Stromal cell of bone marrow (primary cell): ENCODE measurements at regions not wholly inside any gene's neighbourhood (a gene's known extent, or its start where the extent isn't known, plus 50 kb on each side); places are given as distances from the start of the nearest gene placed in this dataset.
A peak's percentile ranks its signal among the peaks of the same experiment; 100 is the strongest.

Experiments
- DNase-seq: peaks from one replicate; pipeline ENCODE4 v3.0.0-alpha.2; 2012; ENCODE audit warnings: low read depth

DNA sequence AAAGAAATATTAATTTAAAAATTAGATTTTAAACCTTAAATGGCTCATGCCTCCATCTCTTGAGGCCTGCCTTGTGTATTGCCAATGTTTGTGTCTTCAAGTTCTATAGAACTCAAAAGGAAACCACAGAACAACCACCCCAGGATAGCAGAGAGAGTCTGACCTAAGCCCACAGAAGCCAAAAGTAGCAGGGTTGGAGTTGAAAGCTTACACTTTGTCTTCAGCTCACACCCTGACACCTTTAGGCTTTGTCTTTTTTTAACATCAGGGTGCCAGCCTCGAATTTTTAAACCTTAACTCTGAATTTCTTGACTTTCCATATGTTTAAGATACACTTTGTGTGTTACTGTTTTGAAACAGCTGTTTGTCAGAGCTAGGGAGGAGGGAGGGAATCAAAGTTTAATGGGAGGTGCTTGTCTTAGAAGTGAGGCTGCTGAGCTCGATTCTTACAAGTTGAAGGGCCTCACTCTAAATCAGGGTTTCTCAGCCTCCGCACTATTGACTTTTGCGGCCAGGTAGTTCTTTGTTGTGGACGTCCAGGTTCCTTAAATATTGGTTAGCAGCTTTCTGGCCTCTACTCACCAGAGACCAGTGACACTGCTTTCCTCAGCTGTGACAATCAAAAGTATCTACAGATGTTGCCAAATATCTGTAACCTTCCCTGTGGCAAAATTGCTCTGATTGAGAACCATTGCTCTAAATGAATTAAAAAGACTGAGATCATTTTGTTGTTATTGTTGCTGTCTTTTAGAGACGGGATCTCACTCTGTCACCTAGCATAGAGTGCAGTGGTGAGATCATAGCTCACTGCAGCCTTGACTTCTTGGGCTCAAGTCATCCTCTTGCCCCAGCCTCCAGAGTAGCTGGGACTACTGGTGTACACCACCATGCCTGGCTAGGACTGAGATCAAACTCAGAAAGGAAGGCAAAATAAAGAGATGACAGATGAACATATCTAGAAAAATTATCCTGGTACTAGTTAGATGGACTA, 139.2 kb upstream of the EOMES start:
- no peak for DNase-seq

DNA sequence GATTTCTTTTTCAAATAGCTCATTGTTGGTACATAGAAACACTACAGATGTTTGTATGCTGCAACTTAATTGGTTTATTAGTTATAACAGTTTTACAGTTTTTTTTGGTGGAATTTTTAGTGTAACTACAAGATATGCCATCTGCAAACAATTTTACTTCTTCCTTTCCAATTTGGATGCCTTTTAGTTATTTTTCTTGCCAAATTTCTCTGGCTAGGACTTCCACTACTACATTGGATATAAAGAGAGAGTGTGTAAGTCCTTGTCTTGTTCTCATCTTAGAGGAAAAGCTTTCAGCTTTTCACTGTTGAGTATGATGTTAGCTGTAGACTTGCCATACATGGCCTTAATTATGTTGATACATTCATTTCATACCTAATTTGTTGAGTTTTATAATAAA, 143.6 kb upstream of the EOMES start:
- DNase-seq, result no peak

DNA sequence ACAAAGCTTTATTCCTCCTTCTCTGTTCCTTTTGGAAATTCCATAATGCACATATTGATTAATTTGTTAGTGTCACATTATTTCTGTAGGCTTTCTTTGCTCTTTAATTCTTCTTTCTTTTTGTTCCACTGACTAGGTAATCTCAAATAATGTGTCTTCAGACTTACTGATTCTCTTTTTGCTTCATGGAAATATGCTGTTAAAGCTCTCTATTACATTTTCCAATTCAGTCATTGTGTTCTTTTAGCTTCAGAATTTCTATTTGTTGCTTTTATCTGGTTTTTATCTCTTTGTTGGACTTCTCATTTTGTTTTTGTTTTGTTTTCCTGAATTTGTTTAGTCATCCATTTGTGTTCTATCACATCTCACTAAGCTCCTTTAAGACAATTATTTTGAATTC, 147.0 kb upstream of the EOMES start:
- DNase-seq, result no peak

DNA sequence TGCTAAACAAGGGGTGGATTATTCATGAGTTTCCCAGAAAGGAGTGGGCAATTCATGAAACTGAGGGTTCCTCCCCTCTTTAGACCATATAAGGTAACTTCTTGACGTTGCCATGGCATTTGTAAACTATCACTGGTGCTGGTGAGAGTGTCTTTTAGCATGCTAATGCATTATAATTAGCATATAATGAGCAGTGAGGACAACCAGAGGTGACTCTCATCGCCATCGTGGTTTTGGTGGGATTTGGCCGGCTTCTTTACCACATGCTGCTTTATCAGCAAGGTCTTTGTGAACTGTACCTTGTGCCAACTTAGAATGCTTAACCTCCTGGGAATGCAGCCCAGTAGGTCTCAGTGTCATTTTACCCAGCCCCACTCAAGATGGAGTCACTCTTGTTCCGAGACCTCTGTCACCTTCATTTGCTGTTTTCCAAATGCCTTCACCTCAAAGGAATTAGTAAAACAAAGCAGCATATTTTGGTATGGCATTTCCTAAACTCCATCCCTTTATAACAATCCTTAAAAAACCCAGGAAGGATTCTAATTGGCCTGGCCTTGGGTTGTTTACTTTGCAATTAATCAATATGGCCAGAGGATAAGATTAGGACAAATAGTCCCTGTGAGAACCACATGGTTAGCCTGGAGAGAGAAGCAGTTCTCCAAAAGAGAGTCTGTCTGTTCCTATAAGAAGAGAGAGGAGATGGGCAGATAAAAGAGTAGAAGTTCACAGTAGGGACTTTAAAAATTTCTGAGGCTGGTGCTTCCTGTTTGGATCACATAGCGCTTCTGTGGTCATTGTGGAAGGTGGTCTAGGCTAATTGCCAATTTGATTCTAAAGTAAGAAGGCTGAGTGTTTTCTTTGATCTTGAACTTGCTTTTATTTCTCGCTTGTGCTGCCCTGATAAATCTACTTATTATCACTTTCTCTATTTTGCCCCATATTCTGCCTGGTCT, 155.2 kb upstream of the EOMES start:
- no peak for DNase-seq

DNA sequence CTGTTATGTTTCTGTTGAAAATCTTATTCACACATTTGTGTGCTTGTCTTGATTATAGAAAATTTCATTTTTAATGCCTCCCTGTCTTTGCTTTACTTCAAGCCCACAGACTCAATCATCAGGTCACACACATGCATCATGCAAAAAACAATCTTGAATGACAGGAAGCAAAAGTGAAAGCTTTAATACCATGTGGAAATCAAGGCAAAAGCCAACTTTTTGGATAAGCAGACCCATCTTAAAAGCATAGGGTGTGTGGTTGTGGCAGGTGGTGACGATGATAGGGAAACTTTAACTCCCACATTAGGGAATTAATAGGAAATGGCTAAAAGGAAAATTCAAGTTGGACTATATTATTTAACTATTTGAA, 155.9 kb upstream of the EOMES start:
- no peak for DNase-seq

DNA sequence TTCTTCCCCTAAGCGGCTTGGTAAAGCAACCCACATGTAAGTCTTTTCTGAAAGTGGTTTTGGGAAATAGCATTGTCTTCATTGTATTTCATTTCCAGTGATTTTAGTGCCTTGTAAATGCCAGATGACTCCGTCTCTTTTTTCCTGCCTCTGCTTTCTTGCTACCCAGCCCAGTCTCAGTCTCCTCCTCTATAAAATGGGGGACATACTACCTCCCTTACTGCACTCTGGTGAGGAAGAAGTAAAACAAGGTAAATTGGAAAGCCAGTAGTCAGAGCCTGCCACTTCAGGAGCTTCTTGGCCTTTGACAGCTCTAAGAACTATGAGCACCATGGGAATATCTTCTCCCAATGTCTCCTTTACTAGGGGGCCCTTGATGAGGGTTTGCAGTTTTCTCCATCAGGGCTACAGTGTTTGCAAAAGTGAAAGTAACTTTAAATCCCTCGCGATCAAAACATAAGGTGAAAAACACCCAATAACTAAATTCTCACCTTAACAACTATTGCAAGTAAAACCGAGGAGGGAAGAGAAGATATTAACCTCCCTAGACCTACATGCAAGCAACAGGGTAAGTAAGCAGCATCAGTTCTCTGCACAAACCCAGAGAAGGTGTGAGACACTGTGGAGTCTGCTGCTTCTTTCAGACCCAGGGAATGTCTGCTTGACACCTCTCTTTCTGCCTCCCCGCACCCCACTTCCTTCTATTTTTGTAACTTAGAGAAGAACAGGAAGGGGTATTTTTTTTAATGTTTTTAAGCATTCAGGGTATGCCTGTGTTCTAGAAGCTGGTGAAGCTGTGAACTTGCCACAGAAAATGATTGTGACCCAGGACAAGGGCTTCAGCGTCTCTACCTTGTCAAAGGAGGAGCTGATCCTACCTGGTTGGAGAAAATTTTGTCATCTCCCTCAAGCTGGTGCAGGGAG, 159.1 kb upstream of the EOMES start:
- no peak for DNase-seq

DNA sequence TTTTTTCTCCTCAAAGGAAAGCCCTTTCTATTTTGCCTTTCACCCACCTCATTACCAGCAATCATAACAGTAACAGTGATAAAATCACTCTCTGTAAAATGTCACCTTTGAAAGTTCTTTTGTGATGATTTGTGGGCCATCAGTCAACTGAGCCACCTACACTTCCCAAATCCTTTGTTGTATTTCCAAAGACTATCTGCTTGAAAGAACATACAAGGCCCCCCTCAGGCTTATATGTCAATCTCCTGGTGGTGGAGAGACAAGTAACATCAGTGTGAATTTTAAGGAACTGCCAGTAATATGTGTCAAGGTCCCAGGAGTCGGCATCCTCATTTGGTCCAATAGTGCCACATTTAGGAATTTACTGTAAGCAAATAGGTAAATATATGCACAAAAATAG, 161.1 kb upstream of the EOMES start:
- DNase-seq, result no peak

DNA sequence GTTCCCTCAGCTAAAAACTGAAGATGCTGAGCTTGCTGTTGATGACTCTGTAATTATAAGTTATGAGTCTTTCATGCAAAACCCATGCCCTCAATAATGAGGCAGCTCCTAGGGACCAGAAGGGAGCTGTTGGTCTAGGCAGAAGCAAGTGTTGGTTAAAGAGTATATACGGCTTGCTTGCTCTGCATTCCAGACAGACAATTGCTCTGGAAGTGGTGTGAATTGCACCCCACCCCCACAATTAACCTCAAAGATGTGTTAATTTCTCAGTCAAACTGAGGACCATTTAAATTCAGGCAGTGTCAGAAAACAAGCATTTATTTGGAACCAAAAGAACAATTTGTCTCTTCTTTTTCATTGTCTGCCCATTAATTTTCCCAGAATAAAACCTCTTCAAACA, 163.5 kb upstream of the EOMES start:
- DNase-seq, result no peak

DNA sequence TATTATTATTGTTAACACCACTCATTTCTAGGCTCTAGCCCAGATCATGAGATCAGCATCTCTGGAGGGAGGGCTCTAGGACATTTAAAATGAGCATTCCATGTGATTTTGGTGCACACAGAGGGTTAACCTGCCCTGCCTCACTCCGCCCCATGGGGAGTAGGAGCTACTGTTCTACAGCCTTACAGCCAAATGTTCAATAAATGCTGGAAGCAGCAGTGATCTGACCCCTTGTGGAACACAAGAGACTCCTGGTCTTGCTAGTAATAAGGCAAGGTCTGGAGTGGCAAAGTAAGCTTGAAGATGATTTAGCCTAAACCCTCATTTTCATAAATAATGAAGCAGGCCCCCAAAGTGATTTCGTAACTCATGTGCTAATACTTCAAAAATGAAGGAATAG, 166.4 kb upstream of the EOMES start:
- no peak for DNase-seq

DNA sequence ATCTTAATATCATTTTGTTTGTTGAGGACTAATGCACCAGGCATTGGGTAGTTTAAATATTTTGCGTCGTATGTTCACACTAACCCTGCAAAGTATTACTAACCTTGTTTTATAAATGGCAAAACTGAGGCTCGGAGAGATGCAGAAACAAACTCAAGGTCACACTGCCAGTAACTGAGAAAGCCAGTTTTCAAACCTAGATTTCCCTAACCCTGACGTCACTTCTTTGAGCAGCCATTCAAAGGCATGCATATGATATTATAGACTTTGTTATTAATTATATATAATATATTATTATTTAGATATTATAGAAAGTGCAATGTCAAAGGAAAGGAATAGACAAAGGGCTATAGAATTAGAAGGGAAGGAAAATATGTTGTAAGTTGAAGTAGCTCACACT, 167.6 kb upstream of the EOMES start:
- no peak for DNase-seq

DNA sequence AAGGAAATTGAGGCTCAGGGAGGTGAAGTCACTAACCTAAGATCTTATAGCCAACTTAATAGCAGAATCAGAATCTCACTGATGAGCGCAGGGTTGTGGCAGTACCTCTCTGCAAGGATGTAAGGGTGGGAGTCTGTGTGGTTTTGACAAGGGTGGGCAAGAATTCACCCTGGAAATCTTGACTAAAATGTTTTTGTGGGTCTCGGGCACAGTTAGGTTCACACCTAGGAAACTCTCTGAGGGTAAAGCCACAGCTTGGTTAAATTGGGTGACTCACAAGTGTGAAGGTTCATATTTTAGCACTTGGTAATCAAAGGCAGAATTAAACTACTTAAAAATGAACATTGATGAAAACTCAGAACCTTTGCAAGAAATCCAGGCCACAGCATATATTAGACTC, 178.2 kb upstream of the EOMES start:
- no peak for DNase-seq

DNA sequence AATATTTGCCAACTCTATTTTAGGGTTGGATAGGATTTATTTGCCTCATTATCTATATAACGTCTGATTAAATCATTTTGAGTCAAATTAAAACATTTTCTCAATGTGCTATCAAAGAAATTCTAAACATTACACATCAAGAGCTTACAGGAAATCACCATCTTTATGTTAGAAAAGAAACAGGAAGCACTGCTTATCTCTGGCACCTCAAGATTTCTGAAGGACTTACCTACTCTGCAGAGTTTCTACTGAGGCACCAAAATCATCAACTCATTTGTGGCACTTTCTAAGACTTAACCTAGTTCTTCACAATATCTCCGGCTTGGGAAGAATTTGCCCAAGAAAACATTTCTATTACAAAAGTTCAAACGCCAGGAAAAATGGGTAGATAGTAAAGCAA, 181.3 kb upstream of the EOMES start:
- no peak for DNase-seq

DNA sequence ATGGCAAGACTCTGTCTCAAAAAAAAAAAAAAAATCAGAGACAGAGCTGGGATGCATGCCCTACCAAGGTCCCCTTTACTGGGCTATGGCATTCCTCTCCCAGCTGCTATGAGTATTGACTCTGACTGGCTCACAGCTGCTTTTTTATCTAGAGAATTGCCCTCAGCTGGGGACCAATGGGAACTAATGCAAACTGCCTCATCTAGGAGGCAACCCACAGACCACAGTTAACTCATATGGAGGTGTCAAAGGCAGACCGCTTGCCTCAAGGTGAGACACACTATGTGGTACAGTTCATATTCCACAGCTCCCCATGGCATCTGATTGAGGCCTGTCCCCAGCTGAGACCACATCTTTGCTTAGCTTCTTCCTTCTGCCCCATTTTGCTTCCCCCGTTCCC, 183.5 kb upstream of the EOMES start:
- DNase-seq, result no peak

DNA sequence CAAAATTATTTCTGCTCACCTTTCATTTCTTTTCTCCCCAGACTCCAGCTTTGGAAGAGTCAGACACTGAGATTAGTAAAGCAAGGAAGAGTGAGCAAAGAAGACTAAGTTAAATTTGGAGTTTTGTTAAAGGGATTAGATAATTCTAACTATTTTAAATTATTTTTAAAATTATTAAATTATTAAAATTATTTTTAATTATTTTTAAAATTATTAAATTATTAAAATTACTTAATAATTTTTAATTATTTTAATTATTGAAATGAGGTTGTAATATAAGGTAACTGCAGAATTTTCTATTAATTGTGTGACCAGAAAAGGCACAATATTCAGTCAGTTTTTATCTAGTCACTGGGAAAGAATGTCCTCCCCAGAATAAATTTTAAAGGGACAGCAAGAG, 185.0 kb upstream of the EOMES start:
- DNase-seq, result no peak

DNA sequence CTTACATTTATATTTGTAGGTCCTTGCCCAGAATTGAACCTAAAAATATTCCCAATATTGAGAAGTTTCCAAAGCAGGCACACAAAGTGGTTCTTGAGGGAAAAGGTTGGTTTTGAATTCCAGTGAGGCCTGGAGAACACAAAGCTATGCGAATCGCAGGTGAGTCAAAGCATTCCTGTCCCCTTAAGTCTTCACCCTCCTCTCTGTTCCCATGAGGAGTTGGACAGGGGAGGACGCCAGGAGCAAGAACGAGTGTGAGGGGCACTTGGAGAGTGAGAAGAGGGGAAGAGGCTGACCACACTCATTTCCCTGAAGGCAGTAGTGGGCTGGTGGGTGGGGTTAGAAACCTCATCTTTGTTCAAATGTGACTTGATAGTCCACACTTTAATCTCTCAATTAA, 185.8 kb upstream of the EOMES start:
- DNase-seq, result no peak

DNA sequence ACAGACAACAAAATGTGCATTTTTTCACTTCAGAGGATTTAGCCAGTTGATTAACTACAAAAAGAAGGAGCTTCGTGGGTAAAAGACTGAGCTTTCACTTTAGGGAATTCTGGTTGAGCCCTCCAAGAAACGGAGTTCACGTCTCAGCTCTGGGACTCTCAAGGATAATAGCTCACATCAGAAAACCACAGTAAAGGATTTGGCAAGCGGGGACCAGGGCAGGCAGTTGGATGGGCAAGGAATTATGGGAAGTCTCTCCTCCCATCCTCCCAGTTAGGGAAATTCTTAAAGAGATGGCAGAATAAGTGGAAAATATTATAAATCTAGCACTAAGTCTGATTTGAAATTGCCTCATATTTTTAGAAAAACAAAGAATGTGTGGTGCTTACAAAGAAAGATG, 188.3 kb upstream of the EOMES start:
- DNase-seq, result peak; percentile 72

DNA sequence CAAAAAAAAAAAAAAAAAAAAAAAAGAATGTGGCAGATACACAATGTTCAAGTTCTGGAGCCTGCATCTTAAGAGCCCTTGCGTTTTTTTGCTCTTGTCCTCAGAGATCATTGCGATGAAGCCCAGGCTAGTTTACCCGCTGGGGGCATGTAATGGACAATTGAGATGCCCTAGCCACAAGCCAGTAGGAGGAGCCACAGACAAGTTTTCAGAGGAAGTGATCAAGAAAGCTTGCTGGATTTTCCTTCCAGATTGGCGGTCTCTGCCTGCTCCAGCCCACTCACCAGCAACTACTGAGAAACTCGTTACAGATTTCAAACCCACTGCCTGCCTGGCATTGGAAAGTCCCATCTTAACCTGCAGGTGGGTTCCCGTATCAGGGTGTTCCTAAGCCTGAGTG, 192.1 kb upstream of the EOMES start:
- DNase-seq, result no peak

DNA sequence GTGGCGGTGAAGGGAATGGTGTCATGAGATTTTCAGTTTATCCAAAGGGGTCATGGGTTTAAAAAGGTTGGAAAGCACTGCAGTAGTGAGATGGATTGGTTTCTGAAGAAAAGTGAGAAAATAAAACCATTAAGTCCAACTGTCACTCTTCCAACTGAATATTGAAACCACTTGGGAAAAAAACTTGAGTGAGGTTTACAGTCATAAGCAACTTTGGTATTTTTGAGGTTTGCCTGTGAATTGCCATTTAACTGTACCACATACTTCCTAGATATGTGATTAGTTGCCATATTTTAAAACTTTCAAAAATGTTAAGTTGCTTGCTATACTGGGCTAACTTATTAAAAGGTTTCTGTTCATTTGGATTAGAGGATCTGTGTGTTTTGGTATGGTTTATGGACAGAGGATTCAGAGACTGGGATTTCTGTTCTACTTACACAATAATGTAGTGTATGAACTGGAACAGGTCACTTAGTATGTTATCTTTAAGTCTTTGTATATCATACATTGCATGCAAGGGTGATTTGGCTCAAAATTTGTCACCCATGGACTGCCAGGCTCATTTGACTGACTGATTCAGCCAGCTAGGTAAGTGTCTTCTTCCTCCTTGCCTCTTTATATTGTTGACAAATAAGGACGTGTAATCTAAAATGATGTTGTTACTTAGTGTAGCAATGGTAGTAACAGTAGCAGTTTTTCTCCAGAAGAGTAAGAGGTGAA, 201.4 kb upstream of the EOMES start:
- DNase-seq, result no peak

DNA sequence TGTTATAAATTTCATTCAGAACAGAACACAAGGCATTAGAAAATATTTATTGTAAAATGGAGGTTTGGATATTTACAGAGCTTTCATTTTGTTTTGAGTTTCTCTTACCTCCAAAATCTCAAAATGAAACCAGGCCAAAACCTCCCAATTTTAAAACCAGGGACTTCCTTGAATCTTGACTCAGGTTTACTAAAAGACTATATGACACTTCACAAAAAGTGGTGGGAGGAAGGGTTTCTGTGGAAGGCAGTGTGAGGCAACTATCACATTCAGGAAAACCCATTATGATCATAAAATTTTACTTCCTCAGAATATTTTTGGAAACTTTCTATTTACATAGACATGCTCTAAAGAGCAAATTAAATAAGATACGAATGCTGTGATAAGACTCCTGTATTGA, 205.8 kb upstream of the EOMES start:
- DNase-seq, result no peak

DNA sequence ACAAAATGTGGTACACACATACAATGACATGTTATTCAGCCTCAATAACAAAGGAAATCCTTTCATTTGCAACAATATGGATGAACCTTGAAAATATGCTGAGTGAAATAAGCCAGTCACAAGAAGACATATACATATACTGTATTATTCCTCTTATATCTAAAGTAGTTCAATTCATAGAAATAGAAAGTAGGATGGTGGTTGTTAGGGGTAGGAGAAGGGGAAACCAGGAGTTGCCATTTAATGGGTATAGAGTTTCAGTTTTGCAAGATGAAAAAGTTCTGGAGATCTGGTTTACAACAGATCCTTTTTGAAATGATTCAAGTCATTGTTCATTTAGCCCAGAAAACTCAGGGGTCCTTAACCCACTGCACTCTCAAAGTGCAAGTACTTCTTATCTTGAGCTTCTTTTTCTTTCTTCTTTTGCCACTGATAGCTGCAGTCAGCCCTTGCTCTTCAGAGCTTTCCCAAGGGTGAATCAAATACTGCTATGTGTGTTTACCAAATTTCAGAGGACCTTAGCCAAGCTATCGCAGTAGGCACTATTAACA, 208.0 kb upstream of the EOMES start:
- DNase-seq, result no peak

DNA sequence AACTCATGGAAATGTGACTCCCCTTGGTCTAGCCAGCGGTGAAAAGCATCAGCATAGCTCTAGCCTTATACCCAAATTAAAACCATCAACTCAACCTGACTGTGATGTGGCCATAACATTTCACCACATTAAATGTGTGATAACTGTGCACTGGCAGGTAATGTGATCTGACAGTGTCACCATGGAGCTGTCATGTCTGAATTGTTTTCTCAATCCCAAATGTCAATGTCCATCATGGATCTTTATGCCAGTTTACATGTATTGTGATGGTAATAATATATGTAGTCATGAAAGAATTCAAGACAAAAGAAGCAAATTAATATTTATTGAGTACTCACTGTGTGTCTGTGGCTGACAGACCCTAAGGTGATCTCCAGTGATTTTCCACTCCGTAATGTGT, 213.4 kb upstream of the EOMES start:
- DNase-seq, result no peak
